ENCODE measurements at regions not wholly inside any gene's neighbourhood (a gene's known extent, or its start where the extent isn't known, plus 50 kb on each side); places are given as distances from the start of the nearest gene placed in this dataset.

DNA sequence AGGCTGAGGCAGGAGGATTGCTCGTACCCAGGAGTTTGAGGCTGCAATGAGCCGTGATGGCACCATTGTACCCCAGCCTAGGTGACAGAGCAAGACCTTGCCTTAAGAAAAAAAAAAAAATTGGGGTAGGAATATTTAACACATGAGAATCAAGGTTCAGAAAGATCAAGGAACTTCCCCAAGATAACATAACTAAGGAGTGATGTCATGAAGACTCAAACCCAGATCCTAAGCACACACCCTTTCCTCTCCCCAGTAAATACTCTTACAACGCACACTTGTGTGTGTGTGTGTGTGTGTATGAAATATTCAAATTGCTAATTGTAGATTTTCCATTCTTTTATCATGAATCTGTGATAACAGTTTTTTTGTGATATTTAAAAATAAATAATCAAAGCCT lies 90.6 kb upstream of the NUDT4 start:
- DNase-seq (ENCODE audit: low read depth): no peak
- TF ChIP-seq, protein P1, sequence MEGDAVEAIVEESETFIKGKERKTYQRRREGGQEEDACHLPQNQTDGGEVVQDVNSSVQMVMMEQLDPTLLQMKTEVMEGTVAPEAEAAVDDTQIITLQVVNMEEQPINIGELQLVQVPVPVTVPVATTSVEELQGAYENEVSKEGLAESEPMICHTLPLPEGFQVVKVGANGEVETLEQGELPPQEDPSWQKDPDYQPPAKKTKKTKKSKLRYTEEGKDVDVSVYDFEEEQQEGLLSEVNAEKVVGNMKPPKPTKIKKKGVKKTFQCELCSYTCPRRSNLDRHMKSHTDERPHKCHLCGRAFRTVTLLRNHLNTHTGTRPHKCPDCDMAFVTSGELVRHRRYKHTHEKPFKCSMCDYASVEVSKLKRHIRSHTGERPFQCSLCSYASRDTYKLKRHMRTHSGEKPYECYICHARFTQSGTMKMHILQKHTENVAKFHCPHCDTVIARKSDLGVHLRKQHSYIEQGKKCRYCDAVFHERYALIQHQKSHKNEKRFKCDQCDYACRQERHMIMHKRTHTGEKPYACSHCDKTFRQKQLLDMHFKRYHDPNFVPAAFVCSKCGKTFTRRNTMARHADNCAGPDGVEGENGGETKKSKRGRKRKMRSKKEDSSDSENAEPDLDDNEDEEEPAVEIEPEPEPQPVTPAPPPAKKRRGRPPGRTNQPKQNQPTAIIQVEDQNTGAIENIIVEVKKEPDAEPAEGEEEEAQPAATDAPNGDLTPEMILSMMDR (IDR thresholded peaks at IDR 0.05; ENCODE audit: low read depth, low read length, missing control alignments): no peak
- in situ Hi-C loops (cut with HindIII; ENCODE audit: low sequenced_read_pairs): no loop called here
- no peak overlapping the region for H3K4me3 ChIP-seq (ENCODE audit: low read depth, low read length)

DNA sequence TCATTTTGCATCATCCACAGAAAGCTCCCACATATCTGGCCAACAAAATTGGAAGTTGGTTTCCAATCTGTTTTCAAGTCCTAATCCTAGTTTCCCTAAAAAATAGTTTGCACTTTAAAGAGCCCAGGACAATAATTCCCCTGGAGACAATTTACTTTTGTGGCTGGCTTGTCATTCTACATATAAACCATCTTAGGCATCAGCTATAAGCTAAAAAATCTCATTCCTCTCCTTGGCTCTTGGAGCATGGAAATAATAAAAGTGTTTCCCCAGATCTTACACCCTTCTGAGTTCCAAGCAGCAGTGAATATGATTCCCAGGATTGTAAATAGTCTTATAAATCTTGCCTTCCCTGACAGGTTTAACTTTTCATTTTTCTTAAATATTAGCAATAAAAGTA lies 89.1 kb upstream of the NUDT4 start:
- DNase-seq (ENCODE audit: low read depth): no peak
- TF ChIP-seq, protein P1 (IDR thresholded peaks at IDR 0.05; ENCODE audit: low read depth, low read length, missing control alignments): no peak
- in situ Hi-C loops (cut with HindIII; ENCODE audit: low sequenced_read_pairs): no loop called here
- H3K4me3 ChIP-seq (ENCODE audit: low read depth, low read length): no peak overlapping the region

DNA sequence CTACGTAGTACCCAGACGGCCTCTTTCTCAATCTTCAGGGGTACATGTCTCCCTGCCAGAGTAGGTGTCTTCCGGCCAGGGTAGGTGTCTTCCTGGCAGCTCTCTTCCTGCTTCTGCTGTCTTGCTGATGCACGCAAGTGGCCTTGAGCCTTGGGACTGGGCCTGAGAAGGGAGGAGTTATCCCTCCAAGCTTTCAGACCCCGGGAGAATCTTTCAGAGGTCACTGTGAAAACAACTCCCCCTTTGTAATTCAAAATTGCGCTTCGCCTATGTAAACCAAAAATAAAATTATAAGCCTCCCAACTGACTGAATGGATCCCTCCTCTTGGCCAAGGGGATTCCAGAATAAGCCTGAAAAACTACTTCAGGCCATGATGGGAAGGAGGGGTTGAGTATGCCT lies 87.3 kb upstream of the NUDT4 start:
- TF ChIP-seq, protein P1 (IDR thresholded peaks at IDR 0.05; ENCODE audit: low read depth, low read length, missing control alignments): no peak
- no peak overlapping the region for H3K4me3 ChIP-seq (ENCODE audit: low read depth, low read length)
- DNase-seq (ENCODE audit: low read depth): no peak
- in situ Hi-C loops (cut with HindIII; ENCODE audit: low sequenced_read_pairs): loop anchor here (10.0 kb wide), 1 partner anchor 106 kb away; no protein-coding TSS in a partner anchor

DNA sequence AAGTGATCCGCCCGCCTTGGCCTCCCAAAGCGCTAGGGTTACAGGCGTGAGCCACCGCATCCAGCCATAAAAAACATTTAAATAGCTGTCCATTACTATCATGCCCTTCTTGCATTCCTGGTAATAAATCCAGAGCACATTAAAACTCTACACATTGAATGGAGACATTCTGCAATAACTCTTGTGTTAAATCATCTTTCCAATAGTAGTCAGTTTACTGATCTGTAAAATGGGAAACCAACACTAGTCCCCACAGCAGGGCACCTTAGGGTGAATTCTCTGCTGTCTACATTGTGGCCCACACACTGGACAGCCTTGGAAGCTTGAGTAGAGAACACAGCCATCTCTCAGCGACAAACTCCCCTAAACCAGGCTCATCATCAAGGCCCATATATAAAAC lies 85.5 kb upstream of the NUDT4 start:
- in situ Hi-C loops (cut with HindIII; ENCODE audit: low sequenced_read_pairs): loop anchor here (10.0 kb wide), 1 partner anchor 107 kb away; no protein-coding TSS in a partner anchor
- TF ChIP-seq, protein P1 (IDR thresholded peaks at IDR 0.05; ENCODE audit: low read depth, low read length, missing control alignments): no peak
- DNase-seq (ENCODE audit: low read depth): no peak
- H3K4me3 ChIP-seq (ENCODE audit: low read depth, low read length): no peak overlapping the region

DNA sequence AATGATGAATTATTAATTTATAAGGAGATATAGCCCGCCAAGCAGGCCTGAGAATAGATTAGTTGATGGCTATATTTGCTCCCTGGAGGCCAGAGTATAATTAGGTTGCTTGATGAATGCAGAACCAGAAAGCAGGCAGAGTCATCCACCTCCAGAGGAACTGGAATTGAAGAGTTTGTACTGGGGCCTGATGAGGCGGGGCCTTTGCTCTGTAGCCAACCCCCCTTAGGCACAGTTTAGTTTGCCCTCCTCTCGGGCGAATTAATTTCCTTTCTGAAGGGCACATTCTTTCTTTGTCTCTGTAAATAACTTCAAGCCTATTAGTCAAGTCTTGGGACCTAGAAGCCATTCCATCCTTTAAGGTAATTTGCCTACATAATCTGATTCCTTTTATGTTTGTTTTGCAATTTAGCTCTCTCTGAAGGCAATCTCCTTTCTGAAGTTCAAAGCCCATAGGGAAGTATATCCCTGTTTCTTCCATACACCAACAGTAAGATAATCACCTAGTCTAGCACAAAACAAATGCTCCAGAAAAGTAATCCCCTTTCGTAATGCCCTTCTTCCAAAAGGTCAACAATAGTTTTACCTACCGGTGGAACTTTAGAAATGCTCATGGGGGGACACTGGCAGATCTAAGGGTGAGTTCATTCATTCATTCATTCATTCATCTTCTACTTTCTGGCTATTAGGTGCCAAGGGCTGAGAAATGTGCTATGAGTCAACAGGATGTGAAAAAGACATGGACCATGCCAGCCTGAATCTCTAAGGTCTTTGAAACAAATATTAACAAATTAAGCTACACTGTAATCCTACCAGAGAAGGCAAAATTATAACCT lies 84.8 kb upstream of the NUDT4 start:
- in situ Hi-C loops (cut with HindIII; ENCODE audit: low sequenced_read_pairs): loop anchor here (10.0 kb wide), 1 partner anchor 108 kb away; no protein-coding TSS in a partner anchor
- TF ChIP-seq, protein P1 (IDR thresholded peaks at IDR 0.05; ENCODE audit: low read depth, low read length, missing control alignments): no peak
- DNase-seq (ENCODE audit: low read depth): no peak
- H3K4me3 ChIP-seq (ENCODE audit: low read depth, low read length): no peak overlapping the region

DNA sequence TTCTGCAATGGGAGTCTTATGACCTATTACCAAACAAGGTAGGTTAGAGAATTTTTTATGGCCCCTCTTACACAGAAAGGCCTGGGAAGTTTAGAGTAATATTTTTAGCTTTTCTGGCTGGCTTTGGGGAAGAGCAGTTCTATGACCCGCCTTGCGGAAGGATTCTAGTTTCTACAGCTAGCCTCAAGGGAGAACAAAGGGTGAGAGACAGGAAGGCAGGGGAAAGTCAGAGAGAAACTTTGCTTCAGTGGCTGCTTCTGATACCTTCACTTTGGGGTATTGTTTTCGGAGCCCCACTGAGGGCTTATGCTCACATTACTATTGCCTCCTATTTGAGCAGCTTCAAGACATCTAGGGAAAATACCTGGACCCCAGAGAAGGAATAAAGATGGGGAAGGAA lies 80.7 kb upstream of the NUDT4 start:
- TF ChIP-seq, protein P1 (IDR thresholded peaks at IDR 0.05; ENCODE audit: low read depth, low read length, missing control alignments): no peak
- no peak for DNase-seq (ENCODE audit: low read depth)
- in situ Hi-C loops (cut with HindIII; ENCODE audit: low sequenced_read_pairs): loop anchor here (5.0 to 10.0 kb wide), 2 partner anchors 40 to 112 kb away; no protein-coding TSS in a partner anchor
- no peak overlapping the region for H3K4me3 ChIP-seq (ENCODE audit: low read depth, low read length)

Data from astrocyte of the cerebellum (primary cell).